Stimulated activated CD8-positive, alpha-beta memory T cell treated with anti-CD3 and anti-CD28 coated beads, Interleukin-2, amount 100 ng/mL, for 48 hours (primary cell): ENCODE measurements at regions not wholly inside any gene's neighbourhood (a gene's known extent, or its start where the extent isn't known, plus 50 kb on each side); places are given as distances from the start of the nearest gene placed in this dataset.

ENCODE experiments used
- DNase-seq, 2 donors: peaks; one replicate each; pipeline ENCODE4 v3.0.0-alpha.2; 2020; ENCODE audit warnings: low read depth in 2 of 2

DNA sequence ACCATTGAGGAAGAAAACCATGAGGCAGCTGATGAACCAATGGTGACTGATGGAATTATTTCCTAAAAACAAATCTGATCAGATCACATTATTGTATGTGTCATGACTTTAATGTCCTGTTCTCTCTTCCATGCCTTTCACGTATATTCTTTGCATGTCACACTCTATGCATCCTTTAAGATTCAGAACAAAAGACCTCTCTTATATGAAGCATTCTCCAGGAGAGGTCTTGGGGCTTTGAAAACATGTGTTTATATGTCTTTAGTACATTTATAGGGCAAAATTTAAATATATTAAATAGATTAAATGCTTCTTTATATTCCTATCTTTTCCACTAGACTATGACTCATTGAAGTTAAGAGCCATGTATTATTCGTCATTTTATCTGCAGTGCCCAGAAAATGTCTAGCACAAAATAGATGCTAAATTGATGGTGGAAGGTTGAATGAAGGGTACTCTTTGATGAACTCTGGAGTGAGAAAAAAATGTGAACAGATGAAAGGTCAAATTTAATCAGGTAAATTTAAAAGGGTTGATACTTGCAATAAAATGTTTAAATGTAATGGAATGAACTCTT lies 196.3 kb downstream of the PSAT1 start:
- DNase-seq: no peak

DNA sequence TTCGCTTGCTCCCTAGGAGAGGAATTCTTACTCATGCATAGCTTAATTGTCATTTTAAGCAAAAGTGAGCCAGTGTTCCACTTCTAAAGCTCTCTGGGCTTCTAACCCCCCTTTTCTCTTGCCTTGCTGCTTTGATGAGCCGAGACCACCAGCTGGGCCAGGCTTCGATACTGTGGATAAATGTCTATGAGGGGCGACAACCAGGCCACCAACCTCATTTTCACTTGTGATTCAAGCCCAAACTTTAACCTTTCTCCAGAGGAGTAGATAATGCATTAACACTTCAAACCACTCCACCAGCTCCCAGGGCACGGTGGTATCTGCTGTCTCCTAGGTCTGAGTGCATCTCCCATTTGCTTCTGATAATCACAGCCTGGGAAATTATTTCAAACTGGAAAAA lies 205.6 kb downstream of the PSAT1 start:
- DNase-seq: no peak

GRCh38 chr9:78505546-78505945 lies 208.6 kb downstream of the PSAT1 start:
- no peak for DNase-seq

- no peak for DNase-seq
Observed at GRCh38 chr9:78507037-78507436, 210.1 kb downstream of the PSAT1 start.

GRCh38 chr9:78510035-78510434 lies 213.1 kb downstream of the PSAT1 start:
- no peak for DNase-seq

GRCh38 chr9:78515108-78515507 lies 218.2 kb downstream of the PSAT1 start:
- no peak for DNase-seq

DNA sequence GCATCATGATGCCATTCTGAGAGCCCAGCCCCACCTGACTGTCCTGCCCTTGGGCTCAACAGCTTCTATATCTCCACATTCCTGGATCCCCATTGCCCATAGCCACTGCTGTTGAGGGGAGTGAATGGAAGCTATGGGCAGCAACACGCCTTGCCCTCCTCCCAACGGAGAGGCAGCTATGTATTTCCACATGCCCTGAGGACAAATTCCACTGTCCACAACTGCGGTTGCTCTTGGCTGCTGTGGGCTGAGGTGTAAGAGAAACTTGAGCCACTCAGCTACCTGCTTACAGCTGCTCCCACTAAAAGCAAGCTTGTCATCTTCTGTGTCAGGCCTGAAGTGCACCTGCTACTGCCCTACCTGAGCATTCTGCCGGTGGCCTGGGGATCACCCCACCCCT lies 222.9 kb downstream of the PSAT1 start:
- DNase-seq: no peak

- no peak for DNase-seq
Observed at GRCh38 chr9:78521680-78522079, 224.8 kb downstream of the PSAT1 start.

GRCh38 chr9:78525986-78526560 lies 229.1 kb downstream of the PSAT1 start:
- DNase-seq: no peak

- DNase-seq: no peak
Observed at GRCh38 chr9:78533500-78533899, 236.6 kb downstream of the PSAT1 start.

- DNase-seq: no peak
Observed at GRCh38 chr9:78539188-78539587, 242.3 kb downstream of the PSAT1 start.

- no peak for DNase-seq
Observed at GRCh38 chr9:78539904-78540303, 243.0 kb downstream of the PSAT1 start.

DNA sequence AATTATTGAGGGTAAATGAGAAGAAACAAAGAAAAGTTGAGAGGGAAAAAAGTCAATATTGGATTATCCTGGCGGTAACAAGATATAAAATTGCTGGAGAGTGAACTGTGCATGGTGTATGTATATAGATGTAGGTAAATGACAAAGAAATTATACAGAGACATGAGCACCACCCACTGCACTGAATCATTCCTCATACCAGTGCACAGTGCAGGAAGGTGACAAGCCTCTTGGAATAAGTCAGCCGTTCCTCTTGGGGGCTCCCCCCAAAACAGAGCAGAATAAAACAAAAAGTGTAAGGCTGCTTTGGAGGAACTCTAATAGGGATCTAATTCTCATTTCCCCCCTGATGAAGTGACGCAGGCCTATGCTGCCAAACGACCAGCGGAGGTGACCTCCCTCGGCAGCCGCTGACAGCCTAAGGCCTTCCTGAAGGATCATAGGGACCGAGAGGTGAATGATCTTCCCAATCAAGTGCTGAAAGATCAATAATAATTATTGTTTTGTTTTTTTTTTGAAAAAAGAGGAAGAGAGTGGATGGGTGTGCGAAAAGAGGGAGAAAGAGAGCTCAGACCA lies 245.0 kb downstream of the PSAT1 start:
- no peak for DNase-seq

DNA sequence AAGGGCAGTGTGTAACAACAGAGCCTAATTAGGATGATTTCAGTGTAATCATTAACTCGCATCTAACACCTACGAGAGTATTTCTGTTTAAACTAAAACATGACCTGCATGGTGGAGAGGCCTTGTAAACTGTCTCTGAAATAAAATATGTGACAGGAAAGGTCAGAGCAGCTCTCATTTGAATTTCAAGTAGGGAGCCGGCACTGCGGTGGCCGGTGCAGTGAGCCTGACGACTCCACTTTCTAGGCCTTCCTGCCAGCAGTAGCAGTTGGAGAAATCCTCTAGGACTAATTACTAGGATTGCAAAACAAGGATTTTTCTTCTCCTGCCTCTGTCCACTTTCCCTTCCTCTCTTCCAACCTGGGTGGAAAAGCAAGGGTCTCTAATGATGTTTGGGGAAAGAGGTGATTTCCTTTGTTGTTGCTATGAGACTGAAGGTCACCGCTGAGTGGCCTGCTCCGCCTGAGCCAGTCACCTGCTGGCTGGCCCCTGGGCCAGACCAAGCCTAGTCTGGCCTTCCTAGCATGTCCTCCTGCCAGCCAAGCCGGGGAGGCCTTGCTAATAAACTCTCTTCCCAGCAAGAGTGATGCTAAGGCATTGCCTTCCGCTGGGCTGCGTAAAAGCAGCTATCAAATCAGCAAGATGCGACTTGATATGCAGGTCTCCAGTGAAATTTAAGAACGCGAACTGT lies 245.7 kb downstream of the PSAT1 start:
- no peak for DNase-seq

DNA sequence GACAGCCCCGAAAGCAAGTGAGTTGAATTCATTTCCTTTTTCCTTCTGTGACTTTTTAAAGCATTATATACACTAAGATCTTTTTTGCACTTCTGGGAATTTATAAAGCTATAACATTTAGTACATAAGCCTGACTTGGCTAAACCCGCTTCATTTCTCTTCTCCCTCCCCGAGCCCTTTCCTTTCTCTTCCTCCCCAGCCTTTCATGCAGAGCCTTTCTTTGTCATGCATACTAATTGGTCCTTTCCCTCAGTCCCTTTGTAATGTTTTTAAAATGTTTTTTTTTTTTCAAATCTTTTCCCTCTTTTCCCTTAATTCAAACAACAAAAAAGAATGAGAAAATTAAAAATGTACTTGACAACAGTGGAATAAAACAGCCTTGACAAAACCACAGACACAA lies 246.4 kb downstream of the PSAT1 start:
- no peak for DNase-seq

- DNase-seq: no peak
Observed at GRCh38 chr9:78544230-78544629, 247.3 kb downstream of the PSAT1 start.

GRCh38 chr9:78547831-78548230 lies 250.9 kb downstream of the PSAT1 start:
- no peak for DNase-seq

DNA sequence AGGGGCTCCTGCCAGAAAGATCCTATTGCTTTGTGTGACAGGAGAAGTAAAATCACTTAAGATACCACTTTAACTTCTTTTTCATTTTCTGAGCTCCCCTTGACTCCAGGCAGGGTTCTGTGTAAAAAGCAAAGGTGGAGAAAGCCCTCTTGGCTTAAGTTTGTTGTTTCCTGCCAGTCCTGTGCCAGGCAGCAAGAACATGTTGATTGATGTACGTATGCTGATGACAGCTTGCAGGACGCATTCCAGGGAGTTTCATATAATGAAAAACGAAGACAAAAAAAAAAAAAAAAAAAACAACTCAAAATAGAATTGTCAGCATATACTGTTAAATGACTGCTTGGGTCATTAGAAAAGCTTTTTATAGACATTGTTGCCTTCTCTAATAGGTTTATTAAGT lies 251.7 kb downstream of the PSAT1 start:
- no peak for DNase-seq

DNA sequence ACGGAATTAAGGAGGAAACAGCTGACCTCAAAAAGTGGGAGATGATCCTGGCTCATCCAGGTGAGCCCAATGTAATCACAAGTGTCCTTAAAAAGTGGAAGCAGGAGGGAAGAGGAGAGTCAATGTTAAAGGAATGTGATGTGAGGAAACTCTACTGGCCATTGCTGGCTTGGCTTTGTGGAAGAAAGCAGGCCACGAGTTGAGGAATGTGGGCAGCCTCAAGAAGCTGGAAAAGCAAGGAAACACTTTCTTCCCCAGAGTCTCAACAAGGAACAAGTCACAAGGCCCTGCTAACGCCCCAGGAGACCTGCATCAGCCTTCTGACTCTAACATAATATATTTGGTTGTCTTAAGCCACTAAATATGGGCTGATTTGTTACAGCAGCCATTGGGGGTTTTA lies 252.8 kb downstream of the PSAT1 start:
- no peak for DNase-seq

- DNase-seq: no peak
Observed at GRCh38 chr9:78552802-78553201, 255.9 kb downstream of the PSAT1 start.

GRCh38 chr9:78557540-78557939 lies 260.6 kb downstream of the PSAT1 start:
- no peak for DNase-seq

DNA sequence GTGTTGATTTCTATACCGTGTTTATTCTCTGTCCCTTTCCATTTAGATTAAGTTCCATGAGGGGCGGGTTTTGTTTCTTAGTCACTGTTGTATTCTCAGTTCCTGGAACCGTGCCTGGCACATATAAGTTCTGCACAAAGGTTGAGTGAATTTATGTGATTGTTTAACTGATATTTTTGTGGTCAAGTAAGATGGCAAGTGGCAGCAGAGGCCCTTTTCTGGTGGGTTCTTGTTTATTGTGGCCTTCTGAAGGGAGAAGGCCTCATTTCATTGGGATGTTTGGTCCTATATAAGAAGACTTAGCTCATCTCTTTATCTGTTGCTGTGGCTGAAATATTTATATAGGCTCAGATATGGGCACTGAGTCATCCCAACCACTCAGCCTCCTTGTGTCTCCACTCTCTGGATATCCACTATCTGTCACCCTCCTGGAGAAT lies 262.5 kb downstream of the PSAT1 start:
- DNase-seq: no peak

GRCh38 chr9:78562021-78562420 lies 265.1 kb downstream of the PSAT1 start:
- DNase-seq: no peak
